Gastroesophageal sphincter (tissue), 3 donors: ENCODE measurements at regions not wholly inside any gene's neighbourhood (a gene's known extent, or its start where the extent isn't known, plus 50 kb on each side); places are given as distances from the start of the nearest gene placed in this dataset.

Experiments
- EP300 ChIP-seq: sonication (generic); formaldehyde crosslinking; IDR thresholded peaks from one replicate; pipeline ENCODE4 v1.6.1; 2017; ENCODE audit warnings: antibody characterized with exemption, mild to moderate bottlenecking
- POLR2AphosphoS5 ChIP-seq: sonication (generic); formaldehyde crosslinking; IDR thresholded peaks from one replicate; pipeline ENCODE4 v1.6.1; 2017; ENCODE audit warnings: antibody characterized with exemption
- TF ChIP-seq, protein P1 (sequence below), 4 experiments: fragments of 200-600 bp in 2 of 4; fragments of 450-650 bp in 2 of 4; sonication (generic) in 1 of 4; IDR thresholded peaks; one replicate each; pipeline ENCODE4 v1.5.1; 2017 to 2019; ENCODE audit warnings: antibody characterized with exemption in 4 of 4, mild to moderate bottlenecking in 2 of 4, moderate library complexity in 2 of 4

DNA sequence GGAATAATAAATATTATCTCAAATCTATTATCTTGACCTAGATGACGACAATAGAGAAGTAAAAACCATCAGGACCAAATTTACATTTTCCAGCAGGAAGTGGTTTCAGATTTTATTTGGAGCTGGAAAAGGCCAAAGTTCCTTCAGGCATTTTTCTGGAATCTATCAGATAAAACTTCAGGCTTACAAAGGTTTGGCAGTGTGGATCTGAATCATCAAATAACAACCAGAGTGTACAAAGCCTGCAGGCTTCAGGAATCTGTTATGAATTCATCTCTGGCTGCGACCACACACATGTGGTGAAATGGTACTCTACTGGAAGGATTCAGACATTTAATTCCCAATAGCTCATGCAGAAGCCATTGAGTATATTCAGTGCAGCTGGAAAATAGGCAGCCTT, 726.4 kb upstream of the GRAMD2B start:
- TF ChIP-seq, protein P1, sequence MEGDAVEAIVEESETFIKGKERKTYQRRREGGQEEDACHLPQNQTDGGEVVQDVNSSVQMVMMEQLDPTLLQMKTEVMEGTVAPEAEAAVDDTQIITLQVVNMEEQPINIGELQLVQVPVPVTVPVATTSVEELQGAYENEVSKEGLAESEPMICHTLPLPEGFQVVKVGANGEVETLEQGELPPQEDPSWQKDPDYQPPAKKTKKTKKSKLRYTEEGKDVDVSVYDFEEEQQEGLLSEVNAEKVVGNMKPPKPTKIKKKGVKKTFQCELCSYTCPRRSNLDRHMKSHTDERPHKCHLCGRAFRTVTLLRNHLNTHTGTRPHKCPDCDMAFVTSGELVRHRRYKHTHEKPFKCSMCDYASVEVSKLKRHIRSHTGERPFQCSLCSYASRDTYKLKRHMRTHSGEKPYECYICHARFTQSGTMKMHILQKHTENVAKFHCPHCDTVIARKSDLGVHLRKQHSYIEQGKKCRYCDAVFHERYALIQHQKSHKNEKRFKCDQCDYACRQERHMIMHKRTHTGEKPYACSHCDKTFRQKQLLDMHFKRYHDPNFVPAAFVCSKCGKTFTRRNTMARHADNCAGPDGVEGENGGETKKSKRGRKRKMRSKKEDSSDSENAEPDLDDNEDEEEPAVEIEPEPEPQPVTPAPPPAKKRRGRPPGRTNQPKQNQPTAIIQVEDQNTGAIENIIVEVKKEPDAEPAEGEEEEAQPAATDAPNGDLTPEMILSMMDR (IDR thresholded peaks at IDR 0.05), result no peak
- TF ChIP-seq EP300, result no peak
- no peak for TF ChIP-seq POLR2AphosphoS5
